NOMO-1 treated with DMSO at 0.1 percent for 48 hours (cell line): ENCODE measurements at regions not wholly inside any gene's neighbourhood (a gene's known extent, or its start where the extent isn't known, plus 50 kb on each side); places are given as distances from the start of the nearest gene placed in this dataset.

Experiments
- DNase-seq: peaks from one replicate; lab custom pipeline; 2025; ENCODE audit not compliant: unreplicated experiment; lab: John Stamatoyannopoulos, UW

GRCh38 chr2:9681427-9681817 lies 50.6 kb upstream of the YWHAQ start:
- DNase-seq, result peak; percentile 18

DNA sequence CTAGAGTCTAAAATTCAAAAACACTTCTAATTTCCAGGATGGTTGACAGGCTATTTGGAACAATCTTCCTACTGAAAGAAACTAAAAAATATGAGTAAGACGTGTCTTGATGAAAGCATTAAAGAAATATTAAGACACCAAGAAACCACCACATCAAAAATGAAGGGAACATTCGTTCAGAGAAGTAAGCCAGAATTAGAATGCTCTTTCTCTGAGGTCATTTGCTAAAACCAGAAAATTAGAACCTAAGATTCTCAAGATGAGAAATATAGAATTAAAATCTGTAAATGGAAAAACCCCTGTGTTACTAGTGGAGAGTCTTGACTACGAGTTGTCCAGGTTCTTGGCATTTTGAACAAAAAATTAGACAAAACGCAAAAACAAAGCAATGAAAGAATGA lies 54.8 kb upstream of the YWHAQ start:
- DNase-seq, result no peak

GRCh38 chr2:9686061-9686460 lies 55.3 kb upstream of the YWHAQ start:
- DNase-seq, result no peak

DNA sequence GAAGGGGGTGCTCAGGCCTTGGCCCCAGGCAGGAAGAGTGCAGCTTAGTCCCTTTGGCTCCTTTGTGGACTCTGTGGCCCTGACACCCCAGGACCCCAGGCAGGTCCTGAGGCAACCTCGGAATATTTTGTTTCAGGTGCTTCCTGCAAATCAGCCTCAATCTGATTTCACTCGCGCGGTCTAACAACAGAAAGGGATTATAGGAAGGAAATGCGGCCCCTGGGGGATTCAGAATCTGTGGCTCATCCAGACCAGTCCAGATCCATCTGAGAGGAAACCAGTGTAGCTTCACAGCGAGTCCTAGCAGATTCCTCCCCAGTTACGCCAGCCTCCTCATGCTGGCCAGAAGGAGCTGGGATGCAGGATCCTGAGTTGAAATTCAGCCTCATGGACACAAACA lies 59.5 kb upstream of the YWHAQ start:
- peak; percentile 11 for DNase-seq

GRCh38 chr2:9690716-9691498 lies 60.1 kb upstream of the YWHAQ start:
- DNase-seq, result no peak

- DNase-seq, result peak; percentile 80
These were observed 61.8 kb upstream of the YWHAQ start for GRCh38 chr2:9692456-9693195.

DNA sequence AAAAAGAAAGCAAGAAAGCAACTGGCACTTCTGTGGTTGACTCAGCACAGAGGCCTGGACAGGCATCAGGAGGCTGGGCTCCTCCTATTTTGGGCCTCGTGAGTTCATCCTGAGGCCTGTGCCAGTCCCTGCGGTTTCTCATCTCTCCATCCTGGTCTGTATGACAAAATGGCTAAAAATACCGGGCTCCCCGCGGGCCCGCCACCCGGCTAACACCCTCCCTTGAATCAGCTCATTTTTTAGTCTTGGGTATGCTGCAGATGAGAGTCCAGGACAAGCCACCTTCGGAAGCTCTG lies 62.3 kb upstream of the YWHAQ start:
- DNase-seq, result peak; percentile 80

- DNase-seq, result no peak
These were observed 62.8 kb upstream of the YWHAQ start for GRCh38 chr2:9693646-9694045.

GRCh38 chr2:9694661-9695234 lies 64.0 kb upstream of the YWHAQ start:
- no peak for DNase-seq

- no peak for DNase-seq
These were observed 65.1 kb upstream of the YWHAQ start for GRCh38 chr2:9695941-9696340.

GRCh38 chr2:9696731-9697130 lies 65.9 kb upstream of the YWHAQ start:
- no peak for DNase-seq

GRCh38 chr2:9697909-9698308 lies 67.1 kb upstream of the YWHAQ start:
- no peak for DNase-seq

GRCh38 chr2:9699139-9700108 lies 68.6 kb upstream of the YWHAQ start:
- peak; percentile 25 for DNase-seq

DNA sequence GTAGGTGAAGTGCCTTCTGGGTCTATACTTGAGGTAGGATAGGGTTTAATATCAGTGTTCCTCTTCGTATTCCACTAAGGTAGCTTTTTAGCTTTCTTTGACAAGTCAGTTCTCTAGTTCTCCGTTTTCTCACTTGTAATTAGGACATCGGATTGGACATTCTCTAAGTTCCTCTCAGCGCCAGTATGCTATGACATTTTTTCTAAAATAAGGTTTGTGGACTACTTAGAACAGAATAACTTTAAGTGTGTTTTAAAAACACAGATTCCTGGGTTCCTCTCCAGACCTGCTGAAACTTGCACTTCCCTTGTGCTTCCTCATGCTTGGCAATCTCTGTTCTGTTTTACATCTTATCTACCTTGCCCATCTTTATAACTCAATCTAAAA lies 69.3 kb upstream of the YWHAQ start:
- DNase-seq, result peak; percentile 61

DNA sequence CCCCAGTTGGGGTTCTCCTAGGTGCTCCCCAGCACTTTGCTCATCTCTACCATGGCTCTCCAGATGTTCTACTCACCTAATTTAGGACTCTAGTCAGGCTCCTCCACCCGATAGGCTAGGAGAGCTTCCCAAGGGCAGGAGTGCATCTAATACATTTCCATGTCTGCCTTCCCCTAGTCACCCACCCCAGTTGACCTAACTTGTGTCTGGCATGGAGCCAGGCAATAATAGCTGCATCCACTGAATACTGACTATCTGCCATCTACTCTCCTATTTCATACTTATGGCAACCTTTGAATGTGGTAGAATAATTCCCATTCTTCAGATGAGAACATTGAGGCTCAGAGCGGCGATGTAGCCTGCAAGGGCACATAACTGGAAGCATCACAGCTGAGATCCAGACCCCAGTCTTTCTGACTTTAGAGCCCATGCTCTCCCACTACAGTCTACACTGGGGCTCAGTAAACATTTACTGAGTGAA lies 71.8 kb upstream of the YWHAQ start:
- DNase-seq, result no peak

GRCh38 chr2:9703085-9703678 lies 72.4 kb upstream of the YWHAQ start:
- DNase-seq, result no peak

DNA sequence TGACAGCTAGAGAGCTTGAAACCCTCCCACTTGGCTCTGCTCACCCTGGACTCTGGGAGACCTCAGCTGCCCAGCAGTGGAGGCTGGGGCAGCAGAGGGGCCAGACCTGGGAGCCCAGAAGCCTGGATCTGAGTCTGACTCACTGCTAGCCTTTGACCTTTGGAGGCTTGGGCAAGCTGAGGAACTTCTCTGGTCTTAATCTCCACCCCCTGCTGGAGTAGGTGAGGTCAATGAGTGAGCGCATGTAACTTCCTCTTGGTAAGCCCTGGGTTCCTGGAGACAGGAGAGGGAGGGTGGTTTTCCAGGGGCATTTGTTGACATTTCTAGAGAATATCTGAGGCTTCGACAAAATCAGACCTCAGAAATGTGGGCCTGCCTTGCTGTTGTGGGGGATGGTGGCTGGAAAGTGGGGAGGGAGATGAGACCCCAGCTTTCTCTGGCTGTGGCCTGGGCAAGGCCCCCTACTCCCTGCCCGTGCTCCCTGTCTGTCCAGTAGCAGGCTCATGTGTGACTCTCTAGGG lies 73.0 kb upstream of the YWHAQ start:
- DNase-seq, result peak; percentile 76

GRCh38 chr2:9704600-9704999 lies 73.8 kb upstream of the YWHAQ start:
- no peak for DNase-seq

GRCh38 chr2:9705196-9705595 lies 74.4 kb upstream of the YWHAQ start:
- no peak for DNase-seq

DNA sequence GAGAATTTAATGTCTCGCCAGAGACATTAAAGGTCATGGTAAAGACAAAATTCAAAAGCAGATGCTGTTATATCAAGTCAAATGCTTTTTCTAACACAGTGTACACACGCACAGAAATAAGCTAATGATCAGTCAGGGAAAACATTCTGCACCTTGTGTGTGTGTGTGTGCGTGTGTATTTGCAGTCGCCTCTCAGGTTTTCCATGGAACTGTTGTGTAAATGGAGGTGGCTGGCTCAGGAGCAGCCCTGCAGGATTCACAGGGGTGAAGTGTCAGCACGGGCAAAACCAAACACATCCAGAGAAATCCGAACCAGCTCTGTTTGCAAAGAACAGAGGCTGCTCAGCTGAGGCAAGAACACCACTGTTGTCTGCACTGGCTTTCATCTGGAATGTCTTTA lies 76.2 kb upstream of the YWHAQ start:
- DNase-seq, result no peak
